ENCODE measurements at regions not wholly inside any gene's neighbourhood (a gene's known extent, or its start where the extent isn't known, plus 50 kb on each side); places are given as distances from the start of the nearest gene placed in this dataset.

DNA sequence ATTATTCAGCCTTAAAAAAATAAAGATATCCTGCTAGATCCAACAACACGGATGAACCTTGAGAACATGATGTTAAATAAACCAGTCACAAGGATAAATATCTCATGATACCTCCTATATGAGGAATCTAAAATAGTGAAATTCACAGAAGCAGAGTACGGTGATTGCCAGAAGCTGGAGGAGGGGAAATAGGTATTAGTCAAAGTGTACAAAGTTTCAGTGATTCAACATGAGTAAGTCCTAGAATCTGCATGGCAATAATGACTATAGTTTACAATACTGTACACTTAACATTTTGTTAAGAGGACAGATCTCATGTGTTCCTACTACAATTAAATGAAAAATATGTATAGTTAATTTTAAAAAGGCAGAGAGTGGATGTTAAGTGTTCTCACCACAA is 206.6 kb upstream of the SLC10A2 start:
- TF ChIP-seq, protein P1, sequence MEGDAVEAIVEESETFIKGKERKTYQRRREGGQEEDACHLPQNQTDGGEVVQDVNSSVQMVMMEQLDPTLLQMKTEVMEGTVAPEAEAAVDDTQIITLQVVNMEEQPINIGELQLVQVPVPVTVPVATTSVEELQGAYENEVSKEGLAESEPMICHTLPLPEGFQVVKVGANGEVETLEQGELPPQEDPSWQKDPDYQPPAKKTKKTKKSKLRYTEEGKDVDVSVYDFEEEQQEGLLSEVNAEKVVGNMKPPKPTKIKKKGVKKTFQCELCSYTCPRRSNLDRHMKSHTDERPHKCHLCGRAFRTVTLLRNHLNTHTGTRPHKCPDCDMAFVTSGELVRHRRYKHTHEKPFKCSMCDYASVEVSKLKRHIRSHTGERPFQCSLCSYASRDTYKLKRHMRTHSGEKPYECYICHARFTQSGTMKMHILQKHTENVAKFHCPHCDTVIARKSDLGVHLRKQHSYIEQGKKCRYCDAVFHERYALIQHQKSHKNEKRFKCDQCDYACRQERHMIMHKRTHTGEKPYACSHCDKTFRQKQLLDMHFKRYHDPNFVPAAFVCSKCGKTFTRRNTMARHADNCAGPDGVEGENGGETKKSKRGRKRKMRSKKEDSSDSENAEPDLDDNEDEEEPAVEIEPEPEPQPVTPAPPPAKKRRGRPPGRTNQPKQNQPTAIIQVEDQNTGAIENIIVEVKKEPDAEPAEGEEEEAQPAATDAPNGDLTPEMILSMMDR (IDR thresholded peaks at IDR 0.05), result no peak
- no peak for TF ChIP-seq POLR2A (IDR thresholded peaks at IDR 0.05)

Measured in right lobe of liver (tissue), 4 donors.